GM12873 (cell line): ENCODE measurements at regions not wholly inside any gene's neighbourhood (a gene's known extent, or its start where the extent isn't known, plus 50 kb on each side); places are given as distances from the start of the nearest gene placed in this dataset.

ENCODE experiments used
- CTCF ChIP-seq: IDR thresholded peaks from 2 replicates; pipeline ENCODE4 v1.5.1; 2012; ENCODE audit warnings: low read depth, mild to moderate bottlenecking, moderate library complexity, low read length, control low read depth; ENCODE audit not compliant: insufficient read depth; ENCODE audit errors: missing control alignments

DNA sequence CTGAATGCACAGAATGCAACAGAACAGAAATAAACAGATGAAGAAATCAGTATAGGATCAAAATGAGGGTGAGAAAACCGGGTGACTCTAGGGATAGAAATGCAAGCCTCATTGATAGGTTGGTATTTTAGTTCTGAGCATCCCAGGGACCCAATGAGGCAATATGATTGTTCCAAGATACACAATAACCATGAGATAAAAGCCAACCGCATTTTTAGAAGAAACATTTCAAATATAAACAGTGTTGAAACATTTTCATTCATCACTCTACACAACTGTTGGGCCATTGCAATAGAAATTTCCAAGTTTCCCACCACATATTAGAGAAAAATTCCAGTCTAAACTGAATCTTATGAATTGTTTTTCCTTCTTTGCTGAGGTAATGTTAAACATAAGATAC is 452.3 kb upstream of the PTGER4 start:
- no peak for TF ChIP-seq CTCF

DNA sequence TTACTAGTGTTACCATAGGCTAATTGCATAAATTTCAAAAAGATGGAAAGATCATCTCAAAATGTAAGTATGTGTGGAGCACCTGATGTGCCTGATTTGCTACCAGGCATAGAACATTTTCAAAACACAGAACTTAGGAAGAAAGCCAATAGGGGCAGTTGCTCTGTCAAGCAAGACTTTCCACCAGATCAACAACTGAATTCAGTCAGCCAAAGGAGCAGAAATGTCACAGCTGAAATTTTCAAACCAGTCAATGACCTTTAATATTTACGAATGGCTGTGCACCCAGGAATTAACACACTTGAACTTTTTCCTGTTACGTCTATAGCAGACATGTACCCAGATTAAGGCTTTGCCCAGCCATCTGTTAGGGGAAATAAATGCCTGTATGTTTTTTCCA is 452.8 kb upstream of the PTGER4 start:
- no peak for TF ChIP-seq CTCF

DNA sequence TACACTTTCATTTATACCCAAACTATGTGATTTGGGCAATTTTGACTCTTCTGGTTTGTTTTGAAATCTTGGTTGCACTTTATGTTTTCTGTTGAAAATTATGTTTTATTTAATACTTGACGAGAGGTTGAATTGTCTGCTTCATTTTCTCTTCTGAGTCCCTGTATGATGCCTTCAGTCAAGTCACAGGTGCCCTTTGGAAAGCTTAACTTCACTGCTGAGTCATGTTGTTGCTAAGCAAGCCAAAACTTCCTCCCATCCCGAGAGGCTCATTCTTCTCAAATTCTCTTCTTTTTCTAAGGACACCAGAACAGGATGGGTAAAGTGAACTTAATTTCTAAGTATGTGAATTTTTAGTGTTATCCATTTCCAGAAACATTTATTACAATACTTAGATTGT is 455.3 kb upstream of the PTGER4 start:
- no peak for TF ChIP-seq CTCF

- TF ChIP-seq CTCF: no peak
Observed at GRCh38 chr5:40223884-40224402, 455.8 kb upstream of the PTGER4 start.

GRCh38 chr5:40221796-40222195 is 457.9 kb upstream of the PTGER4 start:
- TF ChIP-seq CTCF: no peak

DNA sequence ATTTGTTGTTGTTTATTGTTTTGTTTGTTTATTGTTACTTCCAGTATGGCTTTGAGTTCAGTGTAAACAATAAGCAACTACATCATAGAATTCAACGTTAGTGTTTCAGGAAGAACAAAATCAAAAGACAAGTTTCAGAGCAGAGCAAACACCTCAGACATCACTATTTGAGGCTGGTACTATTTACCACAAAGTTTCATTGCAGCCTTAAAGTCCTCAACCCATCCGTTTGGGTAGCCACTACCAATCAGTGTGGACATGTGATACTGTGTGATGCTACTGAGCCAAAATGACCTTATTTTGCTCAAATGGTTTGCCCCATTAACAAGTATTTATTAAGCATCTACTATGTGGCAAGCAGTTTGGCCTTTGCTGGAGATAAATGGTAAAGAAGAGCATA is 458.5 kb upstream of the PTGER4 start:
- TF ChIP-seq CTCF: no peak

- no peak for TF ChIP-seq CTCF
Observed at GRCh38 chr5:40220260-40220659, 459.5 kb upstream of the PTGER4 start.
